ENCODE measurements at regions not wholly inside any gene's neighbourhood (a gene's known extent, or its start where the extent isn't known, plus 50 kb on each side); places are given as distances from the start of the nearest gene placed in this dataset.

GRCh38 chr20:58571693-58572427 is 56.7 kb upstream of the APCDD1L start:
- H3K4me1 Mint-ChIP-seq, result no peaks in the 10 kb centered on the region
- H3K4me3 ChIP-seq (ENCODE audit: control extremely low read depth in 1 of 5, extremely low read depth in 1 of 5, insufficient read depth in 1 of 5, low read depth in 2 of 5, low read length in 4 of 5), result no peak overlapping the region
- H3K27ac Mint-ChIP-seq, result no peak overlapping the region
- 84% methylated on average over 10 of the region's 16 CpGs for WGBS (ENCODE audit: insufficient coverage)
- ChIA-PET CTCF (no interaction called here), POLR2A (no interaction called here)
- H3K27me3 Mint-ChIP-seq, result peaks cover 31% of the 10 kb centered on the region
- intact Hi-C loops (cut with micrococcal nuclease), result no loop called here
- H2AFZ ChIP-seq (ENCODE audit: insufficient read depth, low read depth, low read length, poor library complexity, severe bottlenecking), result no peak overlapping the region
- H3K4me1 ChIP-seq (ENCODE audit: control insufficient read depth in 2 of 2, insufficient read depth in 2 of 2, low read length in 2 of 2), result no peaks in the 10 kb centered on the region
- no peak overlapping the region for H3K4me3 Mint-ChIP-seq
- H3K4me2 ChIP-seq (replicated peaks; ENCODE audit: low read depth, low read length, poor library complexity, severe bottlenecking), result no peak overlapping the region
- no peak overlapping the region for H3K27ac ChIP-seq (ENCODE audit: low read length in 2 of 2)
- H4K20me1 ChIP-seq (ENCODE audit: control insufficient read depth, insufficient read depth, low read length, poor library complexity, severe bottlenecking), result no peaks in the 10 kb centered on the region
- no peaks in the 10 kb centered on the region for H3K36me3 ChIP-seq (replicated peaks in 1 of 2; ENCODE audit: control extremely low read depth in 1 of 2, control insufficient read depth in 1 of 2, extremely low read depth in 1 of 2, insufficient read depth in 2 of 2, low read length in 1 of 2)
- no peaks in the 10 kb centered on the region for H3K27me3 ChIP-seq (replicated peaks in 1 of 4; ENCODE audit: control extremely low read depth in 1 of 4, control insufficient read depth in 3 of 4, insufficient read depth in 4 of 4, low read length in 3 of 4)
- H3K9me3 ChIP-seq (ENCODE audit: control extremely low read depth in 1 of 3, control insufficient read depth in 2 of 3, insufficient read depth in 1 of 3, low read length in 2 of 3), result no peaks in the 10 kb centered on the region
- no peaks in the 10 kb centered on the region for H3K9me3 Mint-ChIP-seq (ENCODE audit: insufficient read depth)
- no peak overlapping the region for H3K9ac ChIP-seq (ENCODE audit: low read length)
- no peak for DNase-seq
- TF ChIP-seq CTCF (IDR thresholded peaks at IDR 0.05), result no peak
- no peak for TF ChIP-seq EZH2 (IDR thresholded peaks at IDR 0.05; ENCODE audit: borderline replicate concordance, insufficient read depth, low read depth, low read length, poor library complexity, severe bottlenecking)
- H3K79me2 ChIP-seq (ENCODE audit: control insufficient read depth, insufficient read depth, low read length), result no peaks in the 10 kb centered on the region
- ATAC-seq (ENCODE audit: low read depth), result no peak

- H3K36me3 ChIP-seq (replicated peaks in 1 of 2; ENCODE audit: control extremely low read depth in 1 of 2, control insufficient read depth in 1 of 2, extremely low read depth in 1 of 2, insufficient read depth in 2 of 2, low read length in 1 of 2), result no peaks in the 10 kb centered on the region
- H2AFZ ChIP-seq (ENCODE audit: insufficient read depth, low read depth, low read length, poor library complexity, severe bottlenecking), result no peak overlapping the region
- Mint-ChIP-seq H3K4me3 (no peak overlapping the region), H3K27ac (no peak overlapping the region), H3K9me3 (ENCODE audit: insufficient read depth) (no peaks in the 10 kb centered on the region), H3K27me3 (peaks cover 31% of the 10 kb centered on the region), H3K4me1 (no peaks in the 10 kb centered on the region)
- TF ChIP-seq EZH2 (IDR thresholded peaks at IDR 0.05; ENCODE audit: borderline replicate concordance, insufficient read depth, low read depth, low read length, poor library complexity, severe bottlenecking) (no peak), CTCF (IDR thresholded peaks at IDR 0.05) (no peak)
- H3K4me2 ChIP-seq (replicated peaks; ENCODE audit: low read depth, low read length, poor library complexity, severe bottlenecking), result no peak overlapping the region
- no peaks in the 10 kb centered on the region for H3K9me3 ChIP-seq (ENCODE audit: control extremely low read depth in 1 of 3, control insufficient read depth in 2 of 3, insufficient read depth in 1 of 3, low read length in 2 of 3)
- intact Hi-C loops (cut with micrococcal nuclease), result no loop called here
- WGBS (ENCODE audit: insufficient coverage), result no CpG with 5 or more reads among the region's 2 CpGs
- POLR2A ChIA-PET, result no interaction called here
- CTCF ChIA-PET, result no interaction called here
- H3K79me2 ChIP-seq (ENCODE audit: control insufficient read depth, insufficient read depth, low read length), result no peaks in the 10 kb centered on the region
- H3K4me3 ChIP-seq (ENCODE audit: control extremely low read depth in 1 of 5, extremely low read depth in 1 of 5, insufficient read depth in 1 of 5, low read depth in 2 of 5, low read length in 4 of 5), result no peak overlapping the region
- H3K4me1 ChIP-seq (ENCODE audit: control insufficient read depth in 2 of 2, insufficient read depth in 2 of 2, low read length in 2 of 2), result no peaks in the 10 kb centered on the region
- DNase-seq, result no peak
- no peaks in the 10 kb centered on the region for H3K27me3 ChIP-seq (replicated peaks in 1 of 4; ENCODE audit: control extremely low read depth in 1 of 4, control insufficient read depth in 3 of 4, insufficient read depth in 4 of 4, low read length in 3 of 4)
- no peaks in the 10 kb centered on the region for H4K20me1 ChIP-seq (ENCODE audit: control insufficient read depth, insufficient read depth, low read length, poor library complexity, severe bottlenecking)
- no peak for ATAC-seq (ENCODE audit: low read depth)
- H3K9ac ChIP-seq (ENCODE audit: low read length), result no peak overlapping the region
- H3K27ac ChIP-seq (ENCODE audit: low read length in 2 of 2), result no peak overlapping the region
These were observed 56.1 kb upstream of the APCDD1L start for GRCh38 chr20:58571356-58571692.
